Ishikawa (cell line): ENCODE measurements at regions not wholly inside any gene's neighbourhood (a gene's known extent, or its start where the extent isn't known, plus 50 kb on each side); places are given as distances from the start of the nearest gene placed in this dataset.

Experiments used
- CEBPB ChIP-seq: IDR thresholded peaks from 2 replicates; pipeline ENCODE4 v1.6.1; 2012
- CREB1 ChIP-seq: IDR thresholded peaks from 2 replicates; pipeline ENCODE4 v1.6.1; 2012; ENCODE audit warnings: low read depth
- EGR1 ChIP-seq: IDR thresholded peaks from 2 replicates; pipeline ENCODE4 v1.6.1; 2012
- EP300 ChIP-seq: IDR thresholded peaks from 2 replicates; pipeline ENCODE4 v1.6.1; 2012; ENCODE audit warnings: borderline replicate concordance
- FOXM1 ChIP-seq: IDR thresholded peaks from 2 replicates; pipeline ENCODE4 v1.6.1; 2012; ENCODE audit warnings: low read depth, borderline replicate concordance
- MAX ChIP-seq: IDR thresholded peaks from 2 replicates; pipeline ENCODE4 v1.6.1; 2012
- NFIC ChIP-seq: IDR thresholded peaks from 2 replicates; pipeline ENCODE4 v1.6.1; 2012
- RAD21 ChIP-seq: IDR thresholded peaks from 2 replicates; pipeline ENCODE4 v1.6.1; 2012; ENCODE audit warnings: low read depth
- REST ChIP-seq: IDR thresholded peaks from 2 replicates; pipeline ENCODE4 v1.6.1; 2012; ENCODE audit warnings: low read depth, mild to moderate bottlenecking
- TAF1 ChIP-seq: IDR thresholded peaks from 2 replicates; pipeline ENCODE4 v1.6.1; 2012; ENCODE audit warnings: low read depth, mild to moderate bottlenecking
- TCF12 ChIP-seq: IDR thresholded peaks from 2 replicates; pipeline ENCODE4 v1.6.1; 2012; ENCODE audit warnings: low read depth
- TEAD4 ChIP-seq: IDR thresholded peaks from 2 replicates; pipeline ENCODE4 v1.6.1; 2012
- USF1 ChIP-seq: IDR thresholded peaks from 2 replicates; pipeline ENCODE4 v1.6.1; 2012
- YY1 ChIP-seq: IDR thresholded peaks from 2 replicates; pipeline ENCODE4 v1.6.1; 2012; ENCODE audit warnings: low read depth
- ZBTB7A ChIP-seq: IDR thresholded peaks from 2 replicates; pipeline ENCODE4 v1.6.1; 2012; ENCODE audit warnings: low read depth

GRCh38 chr21:43271452-43272020, 102.7 kb downstream of the CRYAA start:
- TF ChIP-seq TEAD4 (no peak), MAX (no peak), TAF1 (no peak), TCF12 (no peak), ZBTB7A (no peak), NFIC (no peak), EP300 (no peak), CEBPB (no peak), RAD21 (no peak), CREB1 (no peak), FOXM1 (no peak), REST (no peak), YY1 (no peak)

- no peak for TF ChIP-seq USF1
- TF ChIP-seq FOXM1 = no peak
- no peak for TF ChIP-seq EP300
- no peak for TF ChIP-seq REST
- TF ChIP-seq CREB1 = no peak
- no peak for TF ChIP-seq RAD21
- TF ChIP-seq CEBPB = no peak
- TF ChIP-seq EGR1 = no peak
- no peak for TF ChIP-seq MAX
- no peak for TF ChIP-seq YY1
- TF ChIP-seq NFIC = no peak
- TF ChIP-seq ZBTB7A = no peak
These were observed 102.0 kb downstream of the CRYAA start for GRCh38 chr21:43270800-43271301.

GRCh38 chr21:43269957-43270705, 101.3 kb downstream of the CRYAA start:
- TF ChIP-seq NFIC = no peak
- TF ChIP-seq EP300 = no peak
- no peak for TF ChIP-seq TEAD4
- no peak for TF ChIP-seq CREB1
- no peak for TF ChIP-seq USF1
- TF ChIP-seq RAD21 = no peak
- no peak for TF ChIP-seq YY1
- no peak for TF ChIP-seq REST
- no peak for TF ChIP-seq MAX
- no peak for TF ChIP-seq FOXM1
- no peak for TF ChIP-seq EGR1
- no peak for TF ChIP-seq CEBPB
- TF ChIP-seq ZBTB7A = no peak
- no peak for TF ChIP-seq TCF12
- no peak for TF ChIP-seq TAF1

- TF ChIP-seq RAD21 = peak; percentile 25; the same call in 1 of the 2 replicates
- TF ChIP-seq MAX = no peak
These were observed 100.6 kb downstream of the CRYAA start for GRCh38 chr21:43269440-43269839.
